Small intestine (tissue), 7 donors: ENCODE measurements at regions not wholly inside any gene's neighbourhood (a gene's known extent, or its start where the extent isn't known, plus 50 kb on each side); places are given as distances from the start of the nearest gene placed in this dataset.
A peak's percentile ranks its signal among the peaks of the same experiment; 100 is the strongest.

Source experiments
- DNase-seq, 2 donors: peaks; one replicate each; pipeline versions ENCODE4 v3.0.0 to v3.0.0-alpha.2; 2013
- FAIRE-seq: peaks from 2 replicates; lab custom pipeline; 2012; peaks lifted over from hg19 to GRCh38; lab: Jason Lieb, UNC
- H3K27ac ChIP-seq, 3 donors: one replicate each; pipeline ENCODE4 v1.5.1; 2013; ENCODE audit warnings: low read length in 2 of 3, mild to moderate bottlenecking in 2 of 3, control low read depth in 1 of 3, inconsistent platforms in 1 of 3, low read depth in 1 of 3, moderate library complexity in 1 of 3
- H3K27me3 ChIP-seq, 3 donors: one replicate each; pipeline ENCODE4 v1.6.1; 2013; ENCODE audit warnings: low read length in 3 of 3, inconsistent platforms in 1 of 3; ENCODE audit not compliant: control insufficient read depth in 3 of 3, insufficient read depth in 3 of 3
- H3K36me3 ChIP-seq, 3 donors: one replicate each; pipeline ENCODE4 v1.6.1; 2013; ENCODE audit warnings: low read length in 3 of 3, inconsistent platforms in 1 of 3, low read depth in 1 of 3, mild to moderate bottlenecking in 1 of 3, moderate library complexity in 1 of 3; ENCODE audit not compliant: control insufficient read depth in 3 of 3, insufficient read depth in 2 of 3
- H3K4me1 ChIP-seq, 3 donors: one replicate each; pipeline ENCODE4 v1.6.1; 2013; ENCODE audit warnings: low read length in 2 of 3, inconsistent platforms in 1 of 3, low read depth in 1 of 3, mild to moderate bottlenecking in 1 of 3, moderate library complexity in 1 of 3; ENCODE audit not compliant: control insufficient read depth in 3 of 3, insufficient read depth in 2 of 3
- H3K4me3 ChIP-seq, 3 donors: one replicate each; pipeline ENCODE4 v1.5.1; 2013; ENCODE audit warnings: low read length in 3 of 3, control low read depth in 1 of 3, inconsistent platforms in 1 of 3, low read depth in 1 of 3, mild to moderate bottlenecking in 1 of 3, moderate library complexity in 1 of 3
- H3K9me3 ChIP-seq, 2 donors: one replicate each; pipeline ENCODE4 v1.6.1; 2013; ENCODE audit warnings: low read depth in 1 of 2, low read length in 1 of 2; ENCODE audit not compliant: control insufficient read depth in 2 of 2, insufficient read depth in 1 of 2
- WGBS, 3 donors: extraction: QIAGEN DNeasy Blood & Tissue Kit; methylation state at CpG; one replicate each; pipeline ENCODE4 v1.1.7; 2013; 5-methylcytosine and 5-hydroxymethylcytosine counted together
- donor health status: healthy with polysubstance abuse.
- donor health status: control.
- donor health status: control.
- donor health status: Bipolar disorder and iron deficiency.
- donor health status: healthy.

DNA sequence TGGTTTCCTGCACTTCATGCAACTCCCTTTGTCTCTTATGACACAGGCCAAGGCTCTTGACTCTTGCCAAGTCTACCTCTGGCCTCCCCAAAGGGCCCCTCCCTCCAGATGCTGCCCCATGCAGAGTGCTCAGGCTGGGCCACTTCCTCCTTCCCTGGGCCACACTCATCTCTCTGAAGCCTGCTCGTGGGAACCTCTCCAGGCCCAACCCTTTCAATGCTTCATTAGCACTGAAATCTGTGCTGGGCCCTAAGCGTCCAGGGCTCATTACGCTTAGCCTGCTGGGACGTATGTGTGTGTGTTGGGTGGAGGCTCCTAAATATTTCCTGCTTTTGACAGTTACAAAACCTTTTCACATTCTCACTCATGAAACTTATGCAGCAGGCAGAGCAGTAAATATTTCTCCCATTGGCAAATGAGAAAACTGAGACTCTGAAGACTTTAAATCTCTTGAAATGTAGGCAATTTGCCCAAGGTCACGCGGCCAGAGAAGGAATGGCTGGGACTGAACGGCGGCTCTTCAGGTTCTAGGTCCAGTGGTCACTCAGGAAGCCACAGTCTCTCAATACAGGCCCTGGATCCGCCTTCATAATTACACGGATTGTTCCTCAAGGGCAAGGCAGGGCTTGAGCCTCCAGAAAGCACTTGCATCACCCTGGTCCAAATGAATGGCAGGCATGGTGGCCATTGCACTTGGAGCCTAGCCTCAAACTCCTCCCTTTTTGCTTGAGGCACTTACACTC lies 241.7 kb upstream of the HES1 start:
- H3K27ac ChIP-seq: peak overlapping the region in 1 of 3 donors; percentile 21
- no peak overlapping the region for H3K4me3 ChIP-seq
- H3K4me1 ChIP-seq: peaks cover 0 to 2% (median 0%) of the 10 kb centered on the region in 3 donors
- FAIRE-seq (no peak), DNase-seq (peak in 1 of 2 donors; percentile 40)
- H3K27me3 ChIP-seq: no peaks in the 10 kb centered on the region
- no peaks in the 10 kb centered on the region for H3K36me3 ChIP-seq
- WGBS, 3 donors: 67 to 73% (median 68%) methylated on average over 10 of the region's 10 CpGs
- no peaks in the 10 kb centered on the region for H3K9me3 ChIP-seq

GRCh38 chr3:193895409-193895808 lies 240.5 kb upstream of the HES1 start:
- no peak overlapping the region for H3K4me3 ChIP-seq
- DNase-seq (no peak), FAIRE-seq (no peak)
- no peaks in the 10 kb centered on the region for H3K9me3 ChIP-seq
- WGBS, 3 donors: 95 to 96% (median 95%) methylated on average over 4 of the region's 4 CpGs
- H3K36me3 ChIP-seq: no peaks in the 10 kb centered on the region
- no peaks in the 10 kb centered on the region for H3K27me3 ChIP-seq
- no peak overlapping the region for H3K27ac ChIP-seq
- H3K4me1 ChIP-seq: peaks cover 0 to 2% (median 0%) of the 10 kb centered on the region in 3 donors

DNA sequence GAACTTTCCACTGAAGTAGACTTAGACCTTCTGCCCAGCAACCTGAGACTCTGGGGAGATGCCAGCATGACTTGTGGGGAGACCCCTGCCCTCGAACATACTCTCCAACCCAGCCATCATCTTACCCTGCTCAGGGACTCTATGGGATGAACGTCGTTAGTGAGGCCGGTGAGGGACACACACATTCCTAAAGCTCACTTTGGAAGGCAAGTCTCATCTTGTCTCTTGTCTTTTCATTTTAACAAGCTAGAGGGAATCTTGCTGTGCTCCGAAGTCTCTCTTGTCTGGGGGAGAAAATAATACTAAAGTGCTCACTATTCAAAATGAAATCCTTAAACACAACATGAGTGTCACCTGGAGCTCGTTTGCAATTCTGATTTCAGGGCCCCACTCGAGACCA lies 239.5 kb upstream of the HES1 start:
- no peak overlapping the region for H3K4me3 ChIP-seq
- DNase-seq (no peak), FAIRE-seq (no peak)
- no peaks in the 10 kb centered on the region for H3K36me3 ChIP-seq
- H3K27me3 ChIP-seq: no peaks in the 10 kb centered on the region
- H3K4me1 ChIP-seq: peaks cover 0 to 2% (median 0%) of the 10 kb centered on the region in 3 donors
- H3K9me3 ChIP-seq: peaks cover 0 to 6% of the 10 kb centered on the region in 2 donors
- no peak overlapping the region for H3K27ac ChIP-seq
- WGBS, 3 donors: 87 to 92% (median 90%) methylated on average over 7 of the region's 7 CpGs

- H3K27me3 ChIP-seq: no peaks in the 10 kb centered on the region
- no peak overlapping the region for H3K27ac ChIP-seq
- DNase-seq: no peak
- peaks cover 0 to 2% (median 0%) of the 10 kb centered on the region in 3 donors for H3K4me1 ChIP-seq
- WGBS, 3 donors: 91 to 95% (median 92%) methylated on average over 10 of the region's 10 CpGs
- no peaks in the 10 kb centered on the region for H3K36me3 ChIP-seq
- no peak overlapping the region for H3K4me3 ChIP-seq
- H3K9me3 ChIP-seq: peaks cover 0 to 6% of the 10 kb centered on the region in 2 donors
- FAIRE-seq: no peak
These were observed 238.7 kb upstream of the HES1 start for GRCh38 chr3:193897288-193897687.

DNA sequence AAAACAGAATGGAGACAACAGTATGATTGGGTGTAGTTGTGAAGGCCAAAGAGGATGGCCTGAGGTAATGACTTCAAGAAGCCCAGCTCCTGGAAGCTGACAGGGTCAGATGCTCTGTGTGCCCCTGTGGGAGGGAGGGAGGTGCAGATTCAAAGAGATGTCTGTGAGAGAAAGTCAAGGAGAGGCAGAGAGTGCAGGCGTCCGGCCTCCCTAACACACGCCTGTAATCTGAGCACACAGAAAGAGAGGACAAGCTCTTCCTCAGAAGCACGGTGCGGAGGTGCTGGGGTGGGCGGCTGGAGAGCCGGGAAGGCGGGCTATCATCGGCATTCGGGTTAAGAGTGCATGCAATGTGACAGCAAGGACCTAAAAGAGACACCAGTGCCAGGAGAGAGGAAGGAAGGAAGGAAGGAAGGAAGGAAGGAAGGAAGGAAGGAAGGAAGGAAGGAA lies 238.2 kb upstream of the HES1 start:
- FAIRE-seq (no peak), DNase-seq (no peak)
- Histone ChIP-seq H3K27ac (no peak overlapping the region), H3K4me1 (peaks cover 0 to 2% (median 0%) of the 10 kb centered on the region in 3 donors), H3K9me3 (peaks cover 0 to 6% of the 10 kb centered on the region in 2 donors), H3K4me3 (no peak overlapping the region), H3K27me3 (no peaks in the 10 kb centered on the region), H3K36me3 (no peaks in the 10 kb centered on the region)
- 78 to 87% (median 85%) methylated on average over 10 of the region's 10 CpGs for WGBS, 3 donors

DNA sequence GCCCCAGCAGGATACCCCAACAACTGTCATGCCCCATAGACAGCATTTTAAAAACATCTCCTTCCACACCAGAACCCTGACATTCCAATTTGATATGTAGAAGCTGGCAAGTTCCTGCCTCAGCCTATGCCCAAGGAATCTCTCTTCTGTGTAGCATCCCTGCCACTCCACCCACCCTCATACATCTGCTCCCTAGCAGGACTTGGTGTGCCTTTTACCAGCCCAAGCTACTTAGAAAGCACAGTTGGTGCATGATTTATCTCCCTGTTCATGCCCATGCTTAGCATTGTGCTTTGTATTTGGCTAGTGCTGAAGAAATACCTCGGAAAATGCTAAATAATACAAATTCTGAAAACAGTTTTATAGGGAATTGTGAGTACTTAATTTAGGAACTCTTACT lies 236.9 kb upstream of the HES1 start:
- Histone ChIP-seq H3K9me3 (peaks cover 0 to 6% of the 10 kb centered on the region in 2 donors), H3K4me3 (no peak overlapping the region), H3K4me1 (peaks cover 0 to 4% (median 0%) of the 10 kb centered on the region in 3 donors), H3K27ac (no peak overlapping the region), H3K36me3 (no peaks in the 10 kb centered on the region), H3K27me3 (no peaks in the 10 kb centered on the region)
- no peak for DNase-seq
- no peak for FAIRE-seq
- 76 to 88% (median 85%) methylated on average over 1 of the region's 1 CpG for WGBS, 3 donors

DNA sequence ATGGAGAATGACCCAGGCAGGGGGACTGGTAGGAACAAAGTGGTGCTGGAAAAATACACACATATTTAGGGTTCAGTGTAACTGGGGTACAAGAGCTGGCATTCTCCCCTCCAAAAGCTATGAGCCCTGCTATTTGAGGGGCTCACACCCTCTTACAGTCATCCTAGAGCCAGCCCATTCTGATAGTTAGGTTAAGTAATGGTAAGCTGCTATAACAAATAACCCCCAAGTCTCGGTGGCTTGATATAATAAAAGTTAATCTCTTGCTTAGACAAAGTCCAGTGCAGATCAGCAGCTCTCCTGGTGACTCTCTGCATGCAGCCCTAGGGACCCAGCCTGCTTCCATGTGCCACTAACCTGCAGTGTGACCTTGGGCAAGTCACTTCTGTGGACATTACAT lies 234.9 kb upstream of the HES1 start:
- H3K36me3 ChIP-seq: no peaks in the 10 kb centered on the region
- no peak overlapping the region for H3K4me3 ChIP-seq
- FAIRE-seq (no peak), DNase-seq (no peak)
- peaks cover 0 to 3% (median 0%) of the 10 kb centered on the region in 3 donors for H3K4me1 ChIP-seq
- H3K9me3 ChIP-seq: peaks cover 0 to 6% of the 10 kb centered on the region in 2 donors
- H3K27me3 ChIP-seq: no peaks in the 10 kb centered on the region
- no peak overlapping the region for H3K27ac ChIP-seq
- WGBS, 3 donors: 53 to 74% (median 56%) methylated on average over 1 of the region's 1 CpG

DNA sequence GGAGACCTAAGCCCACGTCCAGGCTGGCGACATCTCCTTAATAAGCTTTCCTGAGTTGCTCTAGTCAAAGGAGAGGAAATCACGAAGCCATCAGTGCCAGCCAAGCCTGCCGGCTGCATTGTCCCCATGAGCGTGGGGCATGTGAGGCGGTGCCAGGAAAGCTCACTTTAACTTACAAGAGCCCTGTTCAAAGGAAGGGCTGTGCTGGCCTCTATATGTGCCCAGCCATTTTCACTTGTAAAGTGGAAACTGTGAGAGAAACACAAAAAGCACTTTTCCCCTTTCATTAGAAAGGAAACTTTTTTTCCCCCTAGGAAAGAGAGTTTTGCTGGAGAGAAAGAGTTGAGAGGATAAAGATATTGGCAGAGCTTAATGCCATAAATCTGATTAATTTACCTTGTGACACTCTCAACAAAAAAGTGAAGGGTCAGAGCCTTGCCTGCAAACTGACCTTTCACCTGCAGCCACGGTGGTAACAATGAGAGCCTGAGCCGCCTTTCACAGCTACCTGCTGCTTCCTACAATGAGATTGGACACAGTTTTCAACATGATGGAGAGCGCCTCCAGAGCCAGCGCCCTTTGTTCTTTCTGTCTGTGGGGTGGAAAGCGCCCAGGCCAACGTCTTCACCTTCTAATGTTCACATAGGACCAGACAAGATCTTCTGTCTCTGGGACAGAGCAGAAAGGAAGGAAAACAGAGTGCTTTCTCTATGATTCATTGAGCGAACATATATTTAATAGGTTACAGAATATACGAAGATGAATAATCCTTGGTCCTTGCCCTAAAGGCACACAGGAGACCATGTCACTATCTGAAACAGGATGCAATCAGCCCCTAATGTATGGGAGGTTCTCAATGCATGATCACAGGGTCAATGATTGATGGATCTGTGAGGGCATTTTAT lies 233.1 kb upstream of the HES1 start:
- H3K27me3 ChIP-seq: no peaks in the 10 kb centered on the region
- no peak overlapping the region for H3K4me3 ChIP-seq
- peaks cover 0 to 10% of the 10 kb centered on the region in 2 donors for H3K9me3 ChIP-seq
- WGBS, 3 donors: 46 to 75% (median 63%) methylated on average over 14 of the region's 14 CpGs
- H3K27ac ChIP-seq: no peak overlapping the region
- DNase-seq (peak in 1 of 2 donors; percentile 25), FAIRE-seq (no peak)
- peaks cover 0 to 3% (median 0%) of the 10 kb centered on the region in 3 donors for H3K4me1 ChIP-seq
- no peaks in the 10 kb centered on the region for H3K36me3 ChIP-seq
